Mesodermal cell (in vitro differentiated cells): ENCODE measurements at regions not wholly inside any gene's neighbourhood (a gene's known extent, or its start where the extent isn't known, plus 50 kb on each side); places are given as distances from the start of the nearest gene placed in this dataset.
"Not testable (repeated sequence)": the region's sequence is repeated elsewhere in the genome, so short reads cannot be mapped to it uniquely, and the experiment has no call there.

Source experiments
- H3K27ac ChIP-seq: 2 replicates; pipeline ENCODE4 v1.7.0; 2013; ENCODE audit warnings: mild to moderate bottlenecking, low read depth, low read length, moderate library complexity; ENCODE audit not compliant: severe bottlenecking
- H3K36me3 ChIP-seq: 2 replicates; pipeline ENCODE4 v1.7.1; 2013; ENCODE audit warnings: mild to moderate bottlenecking, low read length, moderate library complexity; ENCODE audit not compliant: control insufficient read depth, insufficient read depth
- H3K4me1 ChIP-seq: one replicate; pipeline ENCODE4 v1.7.1; 2013; ENCODE audit warnings: mild to moderate bottlenecking, low read length; ENCODE audit not compliant: insufficient read depth, control insufficient read depth, poor library complexity, severe bottlenecking
- H3K4me3 ChIP-seq: 2 replicates; pipeline ENCODE4 v1.7.0; 2013; ENCODE audit warnings: low read length, control low read depth, mild to moderate bottlenecking; ENCODE audit not compliant: insufficient read depth, poor library complexity, severe bottlenecking; ENCODE audit errors: extremely low read depth
- H3K9me3 ChIP-seq: 2 replicates; pipeline ENCODE4 v1.7.1; 2013; ENCODE audit warnings: mild to moderate bottlenecking, low read length, moderate library complexity; ENCODE audit not compliant: control insufficient read depth
- WGBS, 2 experiments: methylation state at CpG; one replicate each; pipeline ENCODE4 v1.1.5; 2013; ENCODE audit warnings: missing lambda C conversion rate in 2 of 2; ENCODE audit not compliant: insufficient coverage in 2 of 2; 5-methylcytosine and 5-hydroxymethylcytosine counted together

DNA sequence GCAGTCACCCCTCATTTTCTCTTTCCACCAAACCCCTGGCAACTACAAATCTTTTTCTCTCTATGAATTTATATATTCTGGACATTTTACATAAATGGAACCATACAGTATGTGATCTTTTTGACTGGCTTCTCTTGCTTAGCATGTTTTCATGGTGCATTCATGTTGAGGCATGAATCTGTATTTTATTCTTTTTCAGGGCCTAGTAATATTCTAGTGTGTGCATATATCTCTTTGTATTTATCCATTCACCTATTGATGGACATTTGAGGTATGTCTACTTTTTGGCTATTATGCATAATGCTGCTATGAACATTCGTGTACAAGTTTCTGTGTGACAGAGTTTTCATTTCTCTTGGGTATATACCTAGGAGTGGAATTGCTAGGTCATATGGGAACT, 78.2 kb downstream of the HACD1 start:
- H3K4me3 ChIP-seq: no peak overlapping the region
- 100% methylated on average over 1 of the region's 1 CpG for WGBS, 2 experiments
- peaks cover 4% of the 10 kb centered on the region for H3K9me3 ChIP-seq
- no peaks in the 10 kb centered on the region for H3K4me1 ChIP-seq
- H3K27ac ChIP-seq: no peak overlapping the region
- no peaks in the 10 kb centered on the region for H3K36me3 ChIP-seq

GRCh38 chr10:17537281-17537680, 79.9 kb downstream of the HACD1 start:
- Histone ChIP-seq H3K4me3 (no peak overlapping the region), H3K4me1 (no peaks in the 10 kb centered on the region), H3K36me3 (no peaks in the 10 kb centered on the region), H3K27ac (no peak overlapping the region), H3K9me3 (peaks cover 4% of the 10 kb centered on the region)
- WGBS, 2 experiments: 91 to 92% methylated on average over 2 to 4 of the region's 7 CpGs

DNA sequence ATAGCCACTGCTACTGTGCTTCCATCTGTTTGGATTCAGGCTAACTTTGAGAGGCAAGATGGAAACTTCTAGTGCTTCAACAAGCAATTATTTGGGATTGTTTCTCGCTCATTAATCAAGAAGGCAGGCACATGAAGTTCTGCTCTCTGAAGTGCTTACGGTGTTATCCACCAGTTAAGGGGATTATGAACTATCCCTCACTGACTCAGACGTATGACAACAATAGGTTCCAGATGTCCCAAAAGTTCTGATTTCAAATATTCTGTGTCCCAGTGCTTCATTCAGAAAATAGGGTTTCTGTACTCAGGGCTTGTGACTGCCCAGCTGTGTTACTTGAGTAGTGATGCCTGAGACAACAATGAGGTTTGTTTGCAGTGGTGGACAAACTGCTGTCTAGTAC, 81.0 kb downstream of the HACD1 start:
- WGBS, 2 experiments: 90 to 100% methylated on average over 3 of the region's 3 CpGs
- Histone ChIP-seq H3K4me1 (no peaks in the 10 kb centered on the region), H3K9me3 (peaks cover 4% of the 10 kb centered on the region), H3K36me3 (no peaks in the 10 kb centered on the region), H3K27ac (no peak overlapping the region), H3K4me3 (no peak overlapping the region)

GRCh38 chr10:17533731-17534130, 79.3 kb upstream of the ST8SIA6 start:
- 84 to 94% methylated on average over 2 to 3 of the region's 4 CpGs for WGBS, 2 experiments
- Histone ChIP-seq H3K4me3 (no peak overlapping the region), H3K4me1 (no peaks in the 10 kb centered on the region), H3K36me3 (no peaks in the 10 kb centered on the region), H3K27ac (no peak overlapping the region), H3K9me3 (no peaks in the 10 kb centered on the region)

DNA sequence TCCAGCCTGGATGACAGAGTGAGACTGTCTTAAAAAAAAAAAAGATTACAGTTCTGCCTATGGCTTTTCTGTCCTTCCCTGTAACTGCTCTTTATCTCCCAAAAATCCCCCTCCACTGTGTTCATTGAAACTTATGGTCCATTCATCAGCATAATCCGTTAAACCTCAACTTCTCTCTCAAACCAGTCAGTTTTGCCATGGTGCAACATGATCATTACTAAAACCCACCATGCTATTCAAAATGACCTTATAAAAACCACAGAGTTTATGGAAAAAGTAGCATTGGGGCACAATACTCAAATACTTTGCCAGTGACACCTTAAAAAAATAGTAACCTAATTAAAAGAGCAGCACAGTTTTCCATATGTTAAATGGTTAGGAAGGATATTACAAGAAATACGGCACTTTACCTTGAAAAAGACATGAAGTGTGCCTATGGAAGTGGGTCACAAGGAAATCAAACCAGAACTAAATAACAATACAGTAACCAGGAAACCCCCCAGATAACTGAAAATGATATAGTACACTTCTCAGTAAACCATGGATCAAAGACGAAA, 74.0 kb upstream of the ST8SIA6 start:
- no peaks in the 10 kb centered on the region for H3K9me3 ChIP-seq
- 86 to 100% methylated on average over 1 of the region's 3 CpGs for WGBS, 2 experiments
- no peaks in the 10 kb centered on the region for H3K4me1 ChIP-seq
- H3K4me3 ChIP-seq: no peak overlapping the region
- H3K36me3 ChIP-seq: no peaks in the 10 kb centered on the region
- no peak overlapping the region for H3K27ac ChIP-seq

DNA sequence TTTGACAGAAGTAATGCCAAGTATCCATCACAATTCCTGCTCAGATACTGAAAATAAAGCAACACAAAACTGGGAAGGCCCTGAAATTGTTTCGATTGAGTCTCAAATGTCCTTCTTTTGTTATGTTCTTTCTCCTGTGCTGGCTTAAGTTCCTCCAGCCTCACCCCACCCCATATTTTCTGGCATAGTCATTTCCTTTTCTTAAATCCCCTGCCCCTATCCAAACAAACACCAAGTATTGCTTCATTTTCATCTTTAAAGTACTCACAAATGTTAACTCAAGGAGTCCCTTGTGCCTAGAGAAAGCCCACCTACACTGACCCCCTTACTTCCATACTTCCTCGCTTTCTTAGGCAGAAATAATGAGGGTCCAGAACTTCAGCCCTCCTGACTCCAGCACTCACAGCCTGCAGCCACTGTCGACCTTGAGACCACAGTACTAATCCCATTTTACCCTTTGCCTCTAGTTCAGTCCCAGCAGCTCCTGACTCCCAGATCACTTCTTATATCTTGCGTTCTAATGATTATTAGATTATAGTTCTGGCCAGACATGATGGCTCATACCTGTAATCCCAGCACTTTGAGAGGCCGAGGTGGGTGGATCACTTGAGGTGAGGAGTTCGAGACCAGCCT, 73.2 kb upstream of the ST8SIA6 start:
- H3K4me1 ChIP-seq: no peaks in the 10 kb centered on the region
- WGBS, 2 experiments: 70 to 74% methylated on average over 3 to 4 of the region's 6 CpGs
- peak overlapping the region; percentile 84 for H3K27ac ChIP-seq
- no peak overlapping the region for H3K4me3 ChIP-seq
- H3K9me3 ChIP-seq: no peaks in the 10 kb centered on the region
- H3K36me3 ChIP-seq: no peaks in the 10 kb centered on the region

DNA sequence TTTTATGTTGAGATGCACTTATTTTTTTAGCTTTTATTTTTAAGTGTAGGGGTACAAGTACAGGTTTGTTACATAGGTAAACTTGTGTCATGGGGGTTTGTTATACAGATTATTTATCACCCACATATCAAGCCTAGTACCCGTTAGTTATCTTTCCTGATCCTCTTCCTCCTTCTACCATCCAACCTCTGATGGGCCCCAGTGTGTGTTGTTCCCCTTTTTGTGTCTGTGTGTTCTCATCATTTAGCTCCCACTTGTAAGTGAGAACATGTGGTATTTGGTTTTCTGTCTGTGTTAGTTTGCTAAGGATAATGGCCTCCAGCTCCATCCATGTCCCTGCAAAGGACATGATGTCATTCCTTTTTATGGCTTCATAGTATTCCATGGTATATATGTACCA, 72.2 kb upstream of the ST8SIA6 start:
- H3K4me3 ChIP-seq, H3K36me3 ChIP-seq, H3K27ac ChIP-seq, H3K4me1 ChIP-seq, H3K9me3 ChIP-seq: not testable (repeated sequence)
- no CpG with 5 or more reads among the region's 1 CpG for WGBS, 2 experiments

- Histone ChIP-seq H3K36me3 (no peaks in the 10 kb centered on the region), H3K4me3 (no peak overlapping the region), H3K4me1 (no peaks in the 10 kb centered on the region), H3K27ac (no peak overlapping the region), H3K9me3 (no peaks in the 10 kb centered on the region)
- WGBS, 2 experiments: 80 to 90% methylated on average over 1 of the region's 6 CpGs
Measured at GRCh38 chr10:17523917-17524316, 69.5 kb upstream of the ST8SIA6 start.

DNA sequence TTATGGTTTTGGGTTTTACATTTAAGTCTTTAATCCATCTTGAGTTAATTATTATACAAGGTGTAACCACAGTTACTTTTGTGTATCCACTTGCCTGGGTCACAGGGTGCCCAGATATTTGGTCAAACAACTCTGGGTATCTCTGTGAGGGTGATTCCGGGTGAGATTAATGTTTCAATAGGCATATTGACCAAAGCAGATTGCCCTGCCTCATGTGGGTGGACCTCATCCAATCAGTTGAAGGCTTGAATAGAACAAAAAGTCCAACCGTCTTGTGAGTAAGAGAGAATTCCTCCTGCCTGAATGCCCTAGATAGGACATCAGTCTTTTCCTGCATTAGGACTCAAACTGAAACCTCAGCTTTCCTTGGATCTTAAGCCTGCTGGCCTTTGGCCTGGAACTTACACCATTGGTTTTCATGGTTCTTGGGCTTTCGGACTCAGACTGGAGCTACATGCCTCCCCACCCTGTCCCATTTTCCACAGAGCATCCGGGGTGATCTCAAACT, 68.9 kb upstream of the ST8SIA6 start:
- WGBS, 2 experiments: 85 to 90% methylated on average over 4 of the region's 4 CpGs

DNA sequence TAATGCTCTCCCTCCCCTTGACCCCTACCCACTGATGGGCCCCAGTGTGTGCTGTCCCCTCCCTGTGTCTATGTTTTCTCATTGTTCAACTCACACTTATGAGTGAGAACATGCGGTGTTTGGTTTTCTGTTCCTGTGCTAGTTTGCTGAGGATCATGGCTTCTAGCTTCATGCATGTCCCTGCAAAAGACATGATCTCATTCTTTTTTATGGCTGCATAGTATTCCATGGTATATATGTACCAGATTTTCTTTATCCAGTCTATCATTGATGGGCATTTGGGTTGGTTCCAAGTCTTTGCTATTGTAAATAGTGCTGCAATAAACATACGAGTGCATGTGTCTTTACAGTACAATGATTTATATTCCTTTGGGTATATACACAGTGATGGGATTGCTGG, 67.9 kb upstream of the ST8SIA6 start:
- H3K4me1 ChIP-seq, H3K9me3 ChIP-seq, H3K4me3 ChIP-seq, H3K36me3 ChIP-seq, H3K27ac ChIP-seq: not testable (repeated sequence)
- WGBS, 2 experiments: 88% methylated on average over 1 of the region's 2 CpGs; no CpG with 5 or more reads in 1 of the 2 experiments

More for the DNA sequence above, 68.9 kb upstream of the ST8SIA6 start:
- Histone ChIP-seq H3K4me3 (no peak overlapping the region), H3K36me3 (no peaks in the 10 kb centered on the region), H3K27ac (no peak overlapping the region), H3K4me1 (no peaks in the 10 kb centered on the region), H3K9me3 (no peaks in the 10 kb centered on the region)

GRCh38 chr10:17519457-17519856, 65.1 kb upstream of the ST8SIA6 start:
- no peaks in the 10 kb centered on the region for H3K9me3 ChIP-seq
- H3K36me3 ChIP-seq: no peaks in the 10 kb centered on the region
- no peak overlapping the region for H3K4me3 ChIP-seq
- H3K27ac ChIP-seq: no peak overlapping the region
- no peaks in the 10 kb centered on the region for H3K4me1 ChIP-seq
